Midbrain (tissue), 1 donor: ENCODE measurements at regions not wholly inside any gene's neighbourhood (a gene's known extent, or its start where the extent isn't known, plus 50 kb on each side); places are given as distances from the start of the nearest gene placed in this dataset.

Experiments
- DNase-seq: peaks from one replicate; lab custom pipeline; 2025; lab: John Stamatoyannopoulos, UW

- DNase-seq, result no peak
Observed at GRCh38 chr2:788227-789032, 111.2 kb upstream of the TMEM18 start.

- DNase-seq, result no peak
Observed at GRCh38 chr2:784753-785152, 107.5 kb upstream of the TMEM18 start.

- no peak for DNase-seq
Observed at GRCh38 chr2:780581-780980, 103.4 kb upstream of the TMEM18 start.

- no peak for DNase-seq
Observed at GRCh38 chr2:780002-780401, 102.8 kb upstream of the TMEM18 start.

GRCh38 chr2:778731-779350, 101.6 kb upstream of the TMEM18 start:
- DNase-seq, result no peak

- no peak for DNase-seq
Observed at GRCh38 chr2:777546-777945, 100.3 kb upstream of the TMEM18 start.

- DNase-seq, result no peak
Observed at GRCh38 chr2:777051-777450, 99.8 kb upstream of the TMEM18 start.

GRCh38 chr2:776487-776886, 99.3 kb upstream of the TMEM18 start:
- DNase-seq, result no peak

GRCh38 chr2:776038-776437, 98.8 kb upstream of the TMEM18 start:
- DNase-seq, result no peak

- DNase-seq, result no peak
Observed at GRCh38 chr2:774436-774835, 97.2 kb upstream of the TMEM18 start.

GRCh38 chr2:773256-774160, 96.3 kb upstream of the TMEM18 start:
- DNase-seq, result no peak

- no peak for DNase-seq
Observed at GRCh38 chr2:771538-771937, 94.3 kb upstream of the TMEM18 start.

GRCh38 chr2:770776-771175, 93.6 kb upstream of the TMEM18 start:
- DNase-seq, result no peak

GRCh38 chr2:769771-770170, 92.6 kb upstream of the TMEM18 start:
- no peak for DNase-seq

GRCh38 chr2:768451-768850, 91.2 kb upstream of the TMEM18 start:
- no peak for DNase-seq

- no peak for DNase-seq
Observed at GRCh38 chr2:767944-768343, 90.7 kb upstream of the TMEM18 start.

GRCh38 chr2:767440-767839, 90.2 kb upstream of the TMEM18 start:
- DNase-seq, result no peak

GRCh38 chr2:766255-766654, 89.0 kb upstream of the TMEM18 start:
- DNase-seq, result no peak

GRCh38 chr2:765369-765768, 88.2 kb upstream of the TMEM18 start:
- no peak for DNase-seq

GRCh38 chr2:763766-764525, 86.7 kb upstream of the TMEM18 start:
- DNase-seq, result no peak

- DNase-seq, result no peak
Observed at GRCh38 chr2:762646-763045, 85.4 kb upstream of the TMEM18 start.

- DNase-seq, result no peak
Observed at GRCh38 chr2:761384-761783, 84.2 kb upstream of the TMEM18 start.
